Activated B cell treated with CpG ODN at 0.5 μM for 24 hours (primary cell): ENCODE measurements at regions not wholly inside any gene's neighbourhood (a gene's known extent, or its start where the extent isn't known, plus 50 kb on each side); places are given as distances from the start of the nearest gene placed in this dataset.

Experiments
- ATAC-seq: fragments of 200-7000 bp; cut with Tn5 transposase; one replicate; pipeline ENCODE4 v1.10.0; 2021; ENCODE audit warnings: low read depth, mild to moderate bottlenecking, moderate library complexity
- CTCF ChIA-PET: fragments of 350-600 bp; sonication (Branson Sonifier 250); formaldehyde crosslinking; loops from one replicate; lab custom pipeline; 2021; ENCODE audit warnings: antibody characterized with exemption; lab: Charles Lee
- POLR2A ChIA-PET: fragments of 350-600 bp; sonication (Branson Sonifier 250); formaldehyde crosslinking; loops from one replicate; lab custom pipeline; 2021; ENCODE audit warnings: antibody characterized with exemption; lab: Charles Lee
- DNase-seq: peaks from one replicate; pipeline ENCODE4 v3.0.0; 2022
- H3K27ac Mint-ChIP-seq: one replicate; pipeline ENCODE4 v1.8.0; 2020; ENCODE audit warnings: mixed read lengths
- H3K27me3 Mint-ChIP-seq: one replicate; pipeline ENCODE4 v1.8.0; 2021; ENCODE audit warnings: mixed read lengths
- H3K36me3 Mint-ChIP-seq: one replicate; pipeline ENCODE4 v1.8.0; 2021; ENCODE audit warnings: low read depth, mixed read lengths
- H3K4me1 Mint-ChIP-seq: one replicate; pipeline ENCODE4 v1.8.0; 2021; ENCODE audit warnings: mixed read lengths
- H3K4me3 Mint-ChIP-seq: one replicate; pipeline ENCODE4 v1.8.0; 2020; ENCODE audit warnings: mild to moderate bottlenecking, mixed read lengths
- H3K9me3 Mint-ChIP-seq: one replicate; pipeline ENCODE4 v1.8.0; 2020; ENCODE audit warnings: mixed read lengths
- intact Hi-C: fragments of 100-400 bp; cut with micrococcal nuclease; formaldehyde crosslinking; loops from one replicate; pipeline ENCODE4 v1.15.1; 2024
- TF ChIP-seq, protein P1 (sequence below): fragments of 200-600 bp; IDR thresholded peaks from one replicate; pipeline ENCODE4 v1.8.0; 2022; ENCODE audit warnings: antibody characterized with exemption, mild to moderate bottlenecking

- ChIA-PET CTCF (no interaction called here), POLR2A (no interaction called here)
- H3K4me1 Mint-ChIP-seq, result no peaks in the 10 kb centered on the region
- H3K4me3 Mint-ChIP-seq, result no peak overlapping the region
- H3K27ac Mint-ChIP-seq, result no peak overlapping the region
- no peaks in the 10 kb centered on the region for H3K27me3 Mint-ChIP-seq
- intact Hi-C loops, result no loop called here
- H3K36me3 Mint-ChIP-seq, result no peaks in the 10 kb centered on the region
- no peaks in the 10 kb centered on the region for H3K9me3 Mint-ChIP-seq
- ATAC-seq, result no peak
- DNase-seq, result no peak
- TF ChIP-seq, protein P1, sequence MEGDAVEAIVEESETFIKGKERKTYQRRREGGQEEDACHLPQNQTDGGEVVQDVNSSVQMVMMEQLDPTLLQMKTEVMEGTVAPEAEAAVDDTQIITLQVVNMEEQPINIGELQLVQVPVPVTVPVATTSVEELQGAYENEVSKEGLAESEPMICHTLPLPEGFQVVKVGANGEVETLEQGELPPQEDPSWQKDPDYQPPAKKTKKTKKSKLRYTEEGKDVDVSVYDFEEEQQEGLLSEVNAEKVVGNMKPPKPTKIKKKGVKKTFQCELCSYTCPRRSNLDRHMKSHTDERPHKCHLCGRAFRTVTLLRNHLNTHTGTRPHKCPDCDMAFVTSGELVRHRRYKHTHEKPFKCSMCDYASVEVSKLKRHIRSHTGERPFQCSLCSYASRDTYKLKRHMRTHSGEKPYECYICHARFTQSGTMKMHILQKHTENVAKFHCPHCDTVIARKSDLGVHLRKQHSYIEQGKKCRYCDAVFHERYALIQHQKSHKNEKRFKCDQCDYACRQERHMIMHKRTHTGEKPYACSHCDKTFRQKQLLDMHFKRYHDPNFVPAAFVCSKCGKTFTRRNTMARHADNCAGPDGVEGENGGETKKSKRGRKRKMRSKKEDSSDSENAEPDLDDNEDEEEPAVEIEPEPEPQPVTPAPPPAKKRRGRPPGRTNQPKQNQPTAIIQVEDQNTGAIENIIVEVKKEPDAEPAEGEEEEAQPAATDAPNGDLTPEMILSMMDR, result no peak
These were observed 432.9 kb downstream of the GRXCR1 start for GRCh38 chr4:43325220-43325967.

- no peak for DNase-seq
- no peak overlapping the region for H3K27ac Mint-ChIP-seq
- intact Hi-C loops, result no loop called here
- ChIA-PET POLR2A (no interaction called here), CTCF (no interaction called here)
- H3K4me1 Mint-ChIP-seq, result no peaks in the 10 kb centered on the region
- no peaks in the 10 kb centered on the region for H3K27me3 Mint-ChIP-seq
- H3K36me3 Mint-ChIP-seq, result no peaks in the 10 kb centered on the region
- no peak for ATAC-seq
- TF ChIP-seq, protein P1, result no peak
- no peak overlapping the region for H3K4me3 Mint-ChIP-seq
- no peaks in the 10 kb centered on the region for H3K9me3 Mint-ChIP-seq
These were observed 437.8 kb downstream of the GRXCR1 start for GRCh38 chr4:43330288-43330687.

- H3K36me3 Mint-ChIP-seq, result no peaks in the 10 kb centered on the region
- no peak overlapping the region for H3K4me3 Mint-ChIP-seq
- H3K27ac Mint-ChIP-seq, result no peak overlapping the region
- no peaks in the 10 kb centered on the region for H3K4me1 Mint-ChIP-seq
- ChIA-PET POLR2A (no interaction called here), CTCF (no interaction called here)
- no peaks in the 10 kb centered on the region for H3K9me3 Mint-ChIP-seq
- DNase-seq (no peak), ATAC-seq (no peak)
- H3K27me3 Mint-ChIP-seq, result no peaks in the 10 kb centered on the region
- intact Hi-C loops, result no loop called here
- TF ChIP-seq, protein P1, result no peak
These were observed 438.9 kb downstream of the GRXCR1 start for GRCh38 chr4:43331226-43332051.

GRCh38 chr4:43332052-43332425 lies 439.5 kb downstream of the GRXCR1 start:
- DNase-seq (no peak), ATAC-seq (no peak)
- H3K4me3 Mint-ChIP-seq, result no peak overlapping the region
- ChIA-PET CTCF (no interaction called here), POLR2A (no interaction called here)
- H3K27me3 Mint-ChIP-seq, result no peaks in the 10 kb centered on the region
- TF ChIP-seq, protein P1, result no peak
- no peaks in the 10 kb centered on the region for H3K36me3 Mint-ChIP-seq
- no peak overlapping the region for H3K27ac Mint-ChIP-seq
- no peaks in the 10 kb centered on the region for H3K9me3 Mint-ChIP-seq
- H3K4me1 Mint-ChIP-seq, result no peaks in the 10 kb centered on the region
- intact Hi-C loops, result no loop called here

GRCh38 chr4:43337707-43338106 lies 445.2 kb downstream of the GRXCR1 start:
- CTCF ChIA-PET, result no interaction called here
- H3K36me3 Mint-ChIP-seq, result no peaks in the 10 kb centered on the region
- TF ChIP-seq, protein P1, result no peak

More at GRCh38 chr4:43337707-43338106, 445.2 kb downstream of the GRXCR1 start:
- Mint-ChIP-seq H3K4me3 (no peak overlapping the region), H3K4me1 (no peaks in the 10 kb centered on the region), H3K9me3 (no peaks in the 10 kb centered on the region), H3K27me3 (no peaks in the 10 kb centered on the region), H3K27ac (no peak overlapping the region)
- ATAC-seq (no peak), DNase-seq (no peak)
- intact Hi-C loops, result no loop called here
- POLR2A ChIA-PET, result no interaction called here
